GM12891 (cell line): ENCODE measurements at regions not wholly inside any gene's neighbourhood (a gene's known extent, or its start where the extent isn't known, plus 50 kb on each side); places are given as distances from the start of the nearest gene placed in this dataset.

Source experiments
- DNase-seq: peaks from one replicate; pipeline ENCODE4 v3.0.0; 2011; ENCODE audit warnings: low spot score; ENCODE audit not compliant: insufficient read length
- FAIRE-seq: peaks from 2 replicates; lab custom pipeline; 2011; peaks lifted over from hg19 to GRCh38; lab: Jason Lieb, UNC
- PAX5 ChIP-seq: IDR thresholded peaks from 2 replicates; pipeline ENCODE4 v1.6.1; 2011; ENCODE audit warnings: low read length, moderate library complexity, mild to moderate bottlenecking; ENCODE audit not compliant: insufficient read depth, severe bottlenecking
- POLR2A ChIP-seq: IDR thresholded peaks from 2 replicates; pipeline ENCODE4 v1.6.1; 2011; ENCODE audit warnings: low read depth, low read length, control low read depth
- POLR2AphosphoS5 ChIP-seq: IDR thresholded peaks from 2 replicates; pipeline ENCODE4 v1.6.1; 2011; ENCODE audit warnings: low read depth, low read length, control low read depth
- POU2F2 ChIP-seq: IDR thresholded peaks from 2 replicates; pipeline ENCODE4 v1.6.1; 2011; ENCODE audit warnings: low read depth, mild to moderate bottlenecking, control low read depth, low read length, moderate library complexity
- SPI1 ChIP-seq: IDR thresholded peaks from 2 replicates; pipeline ENCODE4 v1.6.1; 2011; ENCODE audit warnings: low read depth, low read length, control low read depth
- TAF1 ChIP-seq: IDR thresholded peaks from 2 replicates; pipeline ENCODE4 v1.6.1; 2011; ENCODE audit warnings: low read depth, low read length, control low read depth

DNA sequence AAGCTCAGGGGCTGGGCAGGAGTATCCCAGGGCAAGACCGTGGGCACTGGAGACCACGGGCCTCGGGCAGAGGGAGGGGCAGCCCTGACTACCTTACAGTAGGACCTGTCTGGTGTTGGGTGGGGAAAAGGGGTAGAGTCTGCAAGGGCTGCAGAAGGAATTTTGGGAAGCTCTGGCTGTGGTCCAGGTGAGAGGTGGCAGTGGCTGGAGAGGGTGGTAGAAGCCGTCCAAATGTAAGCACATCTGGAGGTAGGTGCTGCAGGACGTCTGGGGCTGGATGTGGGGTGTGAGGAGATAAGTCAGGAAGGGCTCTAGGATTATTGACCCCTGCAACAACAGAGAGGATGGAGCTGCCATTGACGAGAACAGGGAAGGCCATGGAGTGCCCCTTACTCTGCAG, 486.7 kb downstream of the EIPR1 start:
- no peak for DNase-seq
- TF ChIP-seq POU2F2 = no peak
- no peak for TF ChIP-seq PAX5
- TF ChIP-seq TAF1 = no peak
- no peak for TF ChIP-seq POLR2AphosphoS5
- TF ChIP-seq POLR2A = no peak
- TF ChIP-seq SPI1 = no peak
- no peak for FAIRE-seq

DNA sequence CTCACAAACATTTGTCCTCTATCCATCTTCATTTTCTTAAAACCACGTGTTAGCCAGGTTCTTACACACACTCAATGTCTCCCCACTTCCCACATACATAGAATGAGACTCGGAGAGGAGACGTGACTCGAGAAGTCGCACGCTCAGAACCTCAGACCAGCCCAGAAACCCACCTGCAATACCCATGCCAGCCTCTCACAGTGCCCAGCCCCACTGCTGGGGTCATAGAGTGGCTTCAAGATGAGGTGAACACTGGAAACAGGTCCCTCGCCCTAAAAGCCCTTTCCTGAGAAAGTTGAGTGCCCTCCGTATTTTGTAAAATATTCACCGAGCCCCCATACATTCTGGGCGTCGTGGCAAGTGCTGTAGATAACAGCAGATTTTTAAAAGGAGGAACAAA, 487.4 kb downstream of the EIPR1 start:
- TF ChIP-seq PAX5 = no peak
- TF ChIP-seq SPI1 = no peak
- no peak for TF ChIP-seq POU2F2
- no peak for TF ChIP-seq TAF1
- no peak for TF ChIP-seq POLR2AphosphoS5
- no peak for TF ChIP-seq POLR2A
- no peak for FAIRE-seq
- no peak for DNase-seq

DNA sequence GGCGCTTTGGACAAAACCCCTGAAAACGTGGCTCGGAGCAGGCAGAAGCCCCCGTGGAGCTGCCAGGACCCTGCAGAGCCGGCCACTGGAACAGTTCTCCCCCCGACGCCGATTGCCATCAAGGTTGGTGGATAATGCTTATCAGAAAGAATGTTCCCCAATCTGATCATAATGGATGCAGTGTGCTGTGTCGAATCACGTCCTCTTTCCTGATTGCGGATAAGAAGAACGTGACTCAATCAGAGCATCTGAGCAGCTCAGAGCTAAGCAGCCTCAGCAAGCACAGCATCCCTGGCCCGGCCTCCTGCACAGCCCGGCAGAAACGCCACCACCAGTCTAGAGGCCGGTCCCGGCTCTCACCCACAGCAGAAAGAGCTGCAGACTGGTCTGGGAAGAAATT, 488.0 kb downstream of the EIPR1 start:
- no peak for DNase-seq
- TF ChIP-seq PAX5 (no peak), TAF1 (no peak), POLR2AphosphoS5 (no peak), POLR2A (no peak), SPI1 (no peak), POU2F2 (no peak)
- FAIRE-seq = no peak

GRCh38 chr2:2889141-2889540, 488.5 kb downstream of the EIPR1 start:
- no peak for DNase-seq
- no peak for FAIRE-seq
- TF ChIP-seq PAX5 (no peak), POU2F2 (no peak), POLR2A (no peak), SPI1 (no peak), POLR2AphosphoS5 (no peak)

DNA sequence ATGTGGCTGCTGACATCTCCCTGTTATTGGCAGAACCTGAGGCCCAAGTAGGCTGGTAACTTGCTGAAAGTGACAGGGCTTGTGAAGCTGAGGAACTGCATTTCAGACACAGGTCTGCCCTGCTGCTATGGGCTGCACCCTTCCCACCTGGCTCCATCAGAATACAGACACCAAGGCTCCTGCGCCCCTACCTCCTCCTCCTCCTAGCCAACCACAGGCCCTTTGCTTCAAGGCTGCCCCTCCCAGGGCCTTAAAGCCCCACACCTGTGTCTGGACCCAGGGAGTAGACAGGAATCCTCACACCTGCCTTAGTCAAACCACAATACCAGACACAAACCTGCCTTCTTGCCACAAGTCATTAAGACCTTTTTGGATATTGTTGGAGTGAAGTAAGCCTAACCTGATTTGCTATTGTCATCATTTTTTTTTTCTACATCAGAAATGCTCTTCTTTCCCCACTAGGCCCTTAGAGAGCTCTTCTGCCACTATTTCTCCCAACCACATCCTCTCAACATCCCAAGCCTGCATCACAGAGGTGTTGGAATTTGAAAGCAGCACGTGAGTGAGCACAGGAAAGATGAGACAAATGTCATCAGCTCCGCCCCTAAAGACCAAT, 489.7 kb downstream of the EIPR1 start:
- DNase-seq (no peak), FAIRE-seq (no peak)
- TF ChIP-seq SPI1 (no peak), TAF1 (no peak), POLR2AphosphoS5 (no peak), PAX5 (no peak), POU2F2 (no peak), POLR2A (no peak)

DNA sequence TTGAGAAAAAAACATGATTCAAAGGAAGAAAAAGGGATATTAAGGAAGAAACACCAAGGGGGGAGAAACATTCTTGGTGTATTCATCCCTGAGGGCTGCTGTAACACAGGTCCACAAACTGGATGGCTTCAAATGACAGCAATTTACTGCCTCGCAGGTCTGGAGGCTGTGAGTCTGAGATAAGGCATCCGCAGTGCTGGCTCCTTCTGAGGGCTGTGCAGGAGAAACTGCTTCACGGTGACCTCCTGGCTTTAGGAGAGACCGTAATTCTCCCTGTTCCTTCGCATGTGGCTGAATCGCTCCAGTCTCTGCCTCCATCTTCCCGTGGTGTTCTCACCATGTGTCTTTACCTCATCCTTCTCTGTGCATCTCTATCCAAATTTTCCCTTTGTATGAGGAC, 490.7 kb downstream of the EIPR1 start:
- no peak for FAIRE-seq
- DNase-seq = no peak
- TF ChIP-seq POU2F2 (no peak), POLR2A (no peak), PAX5 (no peak), POLR2AphosphoS5 (no peak), TAF1 (no peak), SPI1 (no peak)

GRCh38 chr2:2881499-2881898, 496.1 kb downstream of the EIPR1 start:
- FAIRE-seq = no peak
- no peak for DNase-seq
- no peak for TF ChIP-seq TAF1
- TF ChIP-seq POU2F2 = no peak
- TF ChIP-seq POLR2A = no peak
- no peak for TF ChIP-seq PAX5
- no peak for TF ChIP-seq POLR2AphosphoS5
- TF ChIP-seq SPI1 = no peak

DNA sequence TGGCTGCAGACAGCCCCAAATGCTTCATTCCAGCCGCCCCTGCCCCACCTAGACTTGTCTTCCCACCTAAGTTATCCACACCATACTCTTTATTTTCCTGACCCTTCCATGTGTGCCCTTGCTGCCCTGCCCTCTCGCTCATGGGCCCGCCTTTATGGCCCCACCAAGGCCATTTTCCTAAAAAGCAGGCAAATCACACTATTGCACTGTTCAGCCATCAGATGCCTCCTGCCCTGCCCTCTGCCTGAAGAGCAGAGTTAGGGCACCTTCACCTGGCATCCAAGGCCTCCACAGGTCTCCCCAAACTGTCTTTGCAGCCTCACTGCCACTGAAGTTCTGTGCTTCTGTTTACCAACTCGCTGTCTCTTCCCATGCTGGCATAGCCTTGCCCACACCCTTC, 496.7 kb downstream of the EIPR1 start:
- TF ChIP-seq POLR2A (no peak), TAF1 (no peak), POLR2AphosphoS5 (no peak), SPI1 (no peak), POU2F2 (no peak), PAX5 (no peak)
- no peak for FAIRE-seq
- no peak for DNase-seq

DNA sequence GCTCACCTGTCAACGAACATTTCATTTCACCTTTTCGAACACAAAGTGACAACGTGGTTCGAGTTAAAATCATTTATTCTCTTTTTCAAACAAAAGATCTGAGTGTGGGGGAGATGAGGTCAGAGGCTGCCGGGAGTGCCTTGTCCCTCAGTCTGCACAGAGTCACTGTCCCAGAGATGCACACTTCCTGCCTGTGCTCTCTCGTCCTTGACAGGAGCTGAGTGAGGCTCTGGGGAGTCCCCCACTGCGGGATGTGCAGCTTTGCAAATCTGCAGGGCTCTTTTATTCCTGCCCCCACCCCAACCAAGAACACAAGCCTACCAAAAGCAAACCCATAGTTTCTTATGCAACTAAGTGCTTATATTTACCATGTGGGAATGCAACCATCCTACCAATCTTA, 497.8 kb downstream of the EIPR1 start:
- DNase-seq (peak; percentile 51), FAIRE-seq (peak; percentile 79)
- TF ChIP-seq SPI1 = peak; percentile 77
- TF ChIP-seq POLR2AphosphoS5 = no peak
- no peak for TF ChIP-seq POLR2A
- TF ChIP-seq PAX5 = peak; percentile 22

- TF ChIP-seq SPI1 = no peak
- TF ChIP-seq POLR2A = no peak
- FAIRE-seq = no peak
- DNase-seq = no peak
These were observed 498.5 kb downstream of the EIPR1 start for GRCh38 chr2:2879071-2879470.

- FAIRE-seq (no peak), DNase-seq (no peak)
- TF ChIP-seq POLR2AphosphoS5 = no peak
These were observed 500.2 kb downstream of the EIPR1 start for GRCh38 chr2:2877427-2877826.
